ENCODE measurements at regions not wholly inside any gene's neighbourhood (a gene's known extent, or its start where the extent isn't known, plus 50 kb on each side); places are given as distances from the start of the nearest gene placed in this dataset.

GRCh38 chrX:66892004-66892403, 253.1 kb upstream of the EDA2R start:
- no peak for TF ChIP-seq CTCF (IDR thresholded peaks at IDR 0.05)

GRCh38 chrX:66889418-66889817, 250.5 kb upstream of the EDA2R start:
- TF ChIP-seq CTCF (IDR thresholded peaks at IDR 0.05): no peak

- TF ChIP-seq CTCF (IDR thresholded peaks at IDR 0.05): no peak
Measured at GRCh38 chrX:66882101-66882500, 243.2 kb upstream of the EDA2R start.

GRCh38 chrX:66876776-66877175, 237.9 kb upstream of the EDA2R start:
- TF ChIP-seq CTCF (IDR thresholded peaks at IDR 0.05): no peak

- TF ChIP-seq CTCF (IDR thresholded peaks at IDR 0.05): no peak
Measured at GRCh38 chrX:66872771-66873170, 233.9 kb upstream of the EDA2R start.

- no peak for TF ChIP-seq CTCF (IDR thresholded peaks at IDR 0.05)
Measured at GRCh38 chrX:66863721-66864120, 224.8 kb upstream of the EDA2R start.

GRCh38 chrX:66833426-66833825, 194.5 kb upstream of the EDA2R start:
- no peak for TF ChIP-seq CTCF (IDR thresholded peaks at IDR 0.05)

- no peak for TF ChIP-seq CTCF (IDR thresholded peaks at IDR 0.05)
Measured at GRCh38 chrX:66815227-66815626, 176.3 kb upstream of the EDA2R start.

Data from LNCAP (cell line).